HEK293T (cell line): ENCODE measurements at regions not wholly inside any gene's neighbourhood (a gene's known extent, or its start where the extent isn't known, plus 50 kb on each side); places are given as distances from the start of the nearest gene placed in this dataset.

Experiments
- ARNT ChIP-seq: fragments of 450-650 bp; IDR thresholded peaks from 2 replicates; pipeline ENCODE4 v1.6.1; 2017; ENCODE audit warnings: mild to moderate bottlenecking
- BHLHE40 ChIP-seq: fragments of 450-650 bp; IDR thresholded peaks from 2 replicates; pipeline ENCODE4 v1.6.1; 2016; ENCODE audit warnings: mild to moderate bottlenecking, moderate library complexity, borderline replicate concordance
- CTBP1 ChIP-seq: fragments of 450-650 bp; IDR thresholded peaks from 2 replicates; pipeline ENCODE4 v1.6.1; 2016; ENCODE audit warnings: borderline replicate concordance
- ELF4 ChIP-seq: fragments of 450-650 bp; IDR thresholded peaks from 2 replicates; pipeline ENCODE4 v1.6.1; 2017; ENCODE audit warnings: antibody characterized with exemption
- FOXA1 ChIP-seq: fragments of 450-650 bp; IDR thresholded peaks from 2 replicates; pipeline ENCODE4 v1.6.1; 2016; ENCODE audit warnings: mild to moderate bottlenecking
- FOXK2 ChIP-seq: fragments of 450-650 bp; IDR thresholded peaks from 2 replicates; pipeline ENCODE4 v1.6.1; 2016; ENCODE audit warnings: mild to moderate bottlenecking
- FOXM1 ChIP-seq: fragments of 450-650 bp; IDR thresholded peaks from 2 replicates; pipeline ENCODE4 v1.6.1; 2017; ENCODE audit warnings: mild to moderate bottlenecking, borderline replicate concordance
- HDGF ChIP-seq: fragments of 450-650 bp; IDR thresholded peaks from 2 replicates; pipeline ENCODE4 v1.6.1; 2017; ENCODE audit warnings: antibody characterized with exemption, borderline replicate concordance
- NFRKB ChIP-seq: fragments of 450-650 bp; IDR thresholded peaks from 2 replicates; pipeline ENCODE4 v1.6.1; 2016; ENCODE audit warnings: mild to moderate bottlenecking, moderate library complexity
- SP1 ChIP-seq: fragments of 450-650 bp; IDR thresholded peaks from 2 replicates; pipeline ENCODE4 v1.6.1; 2017
- SUZ12 ChIP-seq: fragments of 450-650 bp; IDR thresholded peaks from 2 replicates; pipeline ENCODE4 v1.6.1; 2016; ENCODE audit warnings: mild to moderate bottlenecking
- TARDBP ChIP-seq: fragments of 450-650 bp; IDR thresholded peaks from 2 replicates; pipeline ENCODE4 v1.6.1; 2016

GRCh38 chr18:22856870-22857269 lies 76.3 kb upstream of the RBBP8 start:
- TF ChIP-seq NFRKB (no peak), FOXA1 (no peak), FOXK2 (no peak), HDGF (no peak), CTBP1 (no peak), BHLHE40 (no peak), SUZ12 (no peak), ELF4 (no peak), FOXM1 (no peak), ARNT (no peak), SP1 (no peak), TARDBP (no peak)
